GM18870 (cell line): ENCODE measurements at regions not wholly inside any gene's neighbourhood (a gene's known extent, or its start where the extent isn't known, plus 50 kb on each side); places are given as distances from the start of the nearest gene placed in this dataset.
A peak's percentile ranks its signal among the peaks of the same experiment; 100 is the strongest.
"Not testable (repeated sequence)": the region's sequence is repeated elsewhere in the genome, so short reads cannot be mapped to it uniquely, and the experiment has no call there.

Experiments
- ATAC-seq: cut with Tn5 transposase; IDR thresholded peaks from one replicate; pipeline ENCODE4 v1.9.1; 2021; ENCODE audit warnings: moderate library complexity; ENCODE audit not compliant: unreplicated experiment

DNA sequence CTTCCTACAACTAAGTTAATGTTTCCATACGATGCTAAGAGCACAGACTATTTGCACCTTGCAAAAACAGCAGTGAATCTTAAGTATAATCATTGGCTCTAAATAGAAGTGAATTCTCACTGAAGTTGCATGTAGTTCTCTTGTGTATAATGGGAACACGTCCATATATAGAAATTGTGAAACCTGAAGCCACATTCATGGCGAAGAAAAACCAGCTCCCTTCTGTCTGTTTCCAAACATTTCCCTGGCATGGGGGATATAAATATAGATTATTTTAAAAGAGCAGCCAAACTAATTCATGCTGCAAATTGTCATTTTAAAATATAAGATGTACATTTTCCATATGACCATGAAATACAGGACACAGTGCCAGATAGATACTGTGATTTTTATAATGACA is 71.1 kb downstream of the TRAM1L1 start:
- ATAC-seq = no peak

DNA sequence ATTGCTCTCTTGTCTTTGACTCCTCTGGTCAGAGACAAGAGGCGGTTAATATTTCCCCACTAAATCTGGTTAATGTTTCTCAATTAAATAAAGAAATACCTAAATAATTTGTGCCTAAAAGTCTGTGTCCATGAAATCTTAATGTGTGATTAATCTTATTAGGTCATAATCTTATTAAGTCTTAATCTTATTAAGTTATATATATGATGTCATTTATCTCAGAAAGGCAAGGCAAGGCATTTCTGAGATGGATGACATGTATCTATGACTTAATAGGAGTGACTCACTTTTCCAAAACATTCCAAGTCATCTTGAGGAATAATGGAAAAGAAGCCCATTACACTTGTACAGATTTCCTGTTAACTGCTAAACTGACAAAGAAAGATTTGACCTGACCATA is 74.7 kb downstream of the TRAM1L1 start:
- no peak for ATAC-seq

DNA sequence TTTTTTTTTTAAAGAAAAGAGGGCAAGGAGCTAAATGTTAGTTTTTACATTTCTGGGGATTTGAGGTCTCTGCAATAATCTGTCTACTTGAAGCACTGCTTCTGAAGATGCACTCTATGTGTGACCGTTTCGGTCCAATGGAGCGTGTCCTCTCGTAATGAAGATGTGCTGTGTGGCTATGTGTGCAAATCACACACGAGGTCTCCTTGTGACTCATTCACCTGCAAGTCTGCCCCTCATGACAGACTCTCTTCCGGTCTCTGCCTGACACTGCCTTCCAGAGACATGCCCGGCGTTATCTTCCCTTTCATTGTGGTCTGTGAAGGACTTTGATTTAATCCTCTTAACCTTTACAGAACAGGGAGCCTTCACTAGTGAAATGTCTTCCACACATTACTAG is 84.3 kb downstream of the TRAM1L1 start:
- ATAC-seq = peak; percentile 80

DNA sequence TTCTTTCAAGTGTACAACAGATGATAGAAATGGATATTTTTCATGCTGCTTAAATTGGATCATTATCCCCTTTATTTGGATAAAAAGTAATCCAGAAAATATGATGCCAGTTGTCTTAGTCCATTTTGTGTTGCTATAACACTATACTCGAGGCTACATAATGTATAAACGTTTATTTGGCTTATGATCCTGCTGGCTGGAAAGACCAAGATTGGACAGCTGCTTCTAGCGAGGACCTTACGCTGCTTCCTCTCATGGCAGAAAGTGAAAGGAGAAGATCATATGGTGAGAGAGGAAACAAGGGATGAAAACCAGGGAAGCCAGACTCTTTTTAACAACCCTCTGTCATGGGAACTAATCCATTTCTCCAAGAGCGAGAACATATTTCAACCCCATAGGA is 102.7 kb downstream of the TRAM1L1 start:
- no peak for ATAC-seq

DNA sequence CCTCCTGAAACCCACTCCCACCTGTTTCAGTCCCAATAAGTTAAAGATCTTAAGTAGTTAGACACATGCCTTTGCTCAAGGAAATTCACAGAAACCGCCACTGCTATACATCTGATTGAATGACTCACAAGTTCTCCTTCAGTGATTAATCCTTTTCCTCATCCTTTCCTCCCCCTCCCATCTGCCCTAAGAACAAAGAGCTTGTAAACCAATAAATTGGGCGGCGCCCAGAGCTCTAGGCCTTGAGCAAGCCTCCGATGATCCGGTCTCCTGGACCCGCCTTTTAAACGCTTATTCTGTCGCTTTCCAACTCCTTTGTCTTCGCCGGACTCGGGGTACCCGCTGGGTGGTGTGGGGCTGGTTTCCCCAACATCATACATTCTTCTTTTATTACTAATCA is 104.9 kb downstream of the TRAM1L1 start:
- not testable (repeated sequence) for ATAC-seq

DNA sequence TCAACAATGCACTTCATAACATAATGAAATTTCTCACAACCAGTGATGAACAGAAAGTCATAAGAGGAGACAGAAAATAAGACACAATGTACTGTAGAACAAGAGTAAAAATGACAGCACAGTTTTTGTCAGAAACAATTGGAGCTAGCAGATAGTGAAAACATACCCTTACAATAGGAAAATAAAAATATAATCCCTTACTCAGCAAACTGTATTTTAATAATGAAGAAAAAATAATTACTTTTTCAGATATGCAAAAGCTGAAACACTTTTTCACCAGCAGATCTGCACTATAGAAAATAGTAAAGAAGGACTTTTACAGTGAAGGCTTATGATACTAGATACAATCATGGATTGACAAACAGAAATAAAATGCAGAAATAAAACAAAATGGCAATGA is 126.3 kb downstream of the TRAM1L1 start:
- ATAC-seq = no peak

DNA sequence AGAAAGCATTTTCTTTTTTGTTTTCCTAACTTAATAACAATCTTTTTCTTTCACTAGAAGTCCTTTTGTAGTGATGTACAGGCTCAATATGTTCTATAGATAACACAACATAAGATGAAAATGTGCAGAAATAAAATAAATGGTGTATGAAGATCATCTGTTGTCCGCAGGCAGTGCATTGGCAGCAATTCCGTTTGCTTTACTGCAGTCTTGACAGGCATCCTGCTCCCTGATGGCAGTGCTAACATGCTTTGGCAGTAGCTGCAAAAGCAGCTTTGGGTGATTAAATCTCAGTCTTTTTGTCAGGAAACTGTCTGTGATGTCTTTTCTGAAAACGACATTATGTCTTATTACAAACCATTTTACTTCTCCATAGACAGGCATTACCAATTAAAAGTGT is 131.4 kb downstream of the TRAM1L1 start:
- ATAC-seq = no peak

DNA sequence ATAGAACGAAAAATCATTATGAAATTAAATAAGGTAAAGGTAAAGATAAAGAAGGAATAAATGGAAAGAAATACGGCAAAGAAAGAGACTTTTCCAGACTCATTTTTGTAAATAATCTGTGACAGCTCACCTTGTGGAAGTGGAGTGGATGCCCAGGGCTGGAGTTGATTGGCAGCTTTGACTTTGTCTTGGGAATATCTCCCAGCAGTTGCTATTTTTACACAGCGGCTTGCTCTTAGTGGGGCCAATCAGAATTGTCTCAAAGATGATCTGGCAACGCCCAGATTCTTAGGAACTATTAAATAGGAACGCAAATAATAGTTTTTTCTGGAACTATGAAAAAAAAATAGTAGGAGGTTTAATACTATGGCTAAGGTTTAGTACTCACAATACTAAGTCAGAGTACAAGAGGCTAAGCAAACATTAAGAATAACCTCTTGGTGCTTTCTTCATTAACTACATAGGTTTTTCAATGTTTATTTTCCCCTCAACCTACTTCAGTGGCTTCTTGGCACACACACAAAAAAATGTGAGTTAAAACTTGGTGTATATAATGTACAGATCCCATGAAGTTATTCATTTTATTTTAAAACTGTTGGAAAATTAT is 132.7 kb downstream of the TRAM1L1 start:
- ATAC-seq = no peak

DNA sequence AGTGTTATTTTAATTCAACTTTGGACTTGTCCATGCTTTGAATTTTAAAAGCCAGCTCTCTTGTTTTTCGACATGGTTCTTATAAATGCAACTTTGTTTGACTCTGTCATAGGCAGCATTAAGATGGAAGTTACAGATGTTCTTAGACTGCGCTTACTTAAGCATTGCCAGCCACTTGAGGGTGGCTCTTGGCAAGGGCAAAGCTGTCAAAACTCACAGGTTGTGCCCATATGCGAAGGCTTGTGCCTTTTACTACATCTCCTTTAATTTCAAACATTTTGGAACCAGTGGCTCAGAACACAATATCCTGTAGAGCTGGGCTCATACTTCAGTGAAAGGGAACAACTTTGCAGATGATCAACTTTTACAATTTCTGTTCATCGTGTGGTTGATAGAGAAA is 135.5 kb downstream of the TRAM1L1 start:
- ATAC-seq = no peak

DNA sequence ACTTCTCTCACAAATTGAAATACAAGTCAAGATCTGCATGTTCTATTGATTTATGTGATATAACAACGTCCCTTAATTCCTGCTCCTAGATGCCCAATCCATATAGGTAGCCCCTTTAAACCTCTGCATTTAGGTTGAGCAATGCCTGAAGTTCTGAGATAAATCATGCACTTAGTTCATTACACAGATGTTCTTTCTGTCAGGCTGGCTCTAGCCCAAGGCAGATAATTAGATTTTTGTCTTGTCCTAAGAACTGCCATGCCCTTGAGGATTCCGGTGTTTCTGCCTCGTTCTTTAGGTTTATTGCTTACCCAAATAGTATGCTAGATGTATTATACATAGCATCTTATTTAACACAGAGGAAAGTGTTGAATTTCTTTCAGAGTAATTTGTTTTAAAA is 143.1 kb downstream of the TRAM1L1 start:
- ATAC-seq = no peak

DNA sequence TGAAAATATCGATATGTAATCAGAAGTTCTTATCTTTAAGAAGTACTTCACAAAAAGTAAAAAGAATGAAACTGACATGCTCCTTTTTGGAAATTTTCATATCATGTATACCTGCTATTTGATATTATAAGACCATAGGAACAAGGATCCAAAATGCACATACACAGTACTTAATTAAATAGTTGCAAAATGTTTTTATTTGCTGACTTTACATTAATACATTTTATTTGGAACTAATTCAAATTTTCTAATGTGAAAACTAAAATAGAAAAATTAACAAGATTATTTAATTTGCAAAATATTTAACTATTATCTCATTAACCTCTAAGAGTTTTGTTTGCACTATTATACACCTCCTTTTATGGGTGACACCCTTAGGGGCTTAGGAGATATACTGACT is 155.0 kb downstream of the TRAM1L1 start:
- ATAC-seq = no peak

DNA sequence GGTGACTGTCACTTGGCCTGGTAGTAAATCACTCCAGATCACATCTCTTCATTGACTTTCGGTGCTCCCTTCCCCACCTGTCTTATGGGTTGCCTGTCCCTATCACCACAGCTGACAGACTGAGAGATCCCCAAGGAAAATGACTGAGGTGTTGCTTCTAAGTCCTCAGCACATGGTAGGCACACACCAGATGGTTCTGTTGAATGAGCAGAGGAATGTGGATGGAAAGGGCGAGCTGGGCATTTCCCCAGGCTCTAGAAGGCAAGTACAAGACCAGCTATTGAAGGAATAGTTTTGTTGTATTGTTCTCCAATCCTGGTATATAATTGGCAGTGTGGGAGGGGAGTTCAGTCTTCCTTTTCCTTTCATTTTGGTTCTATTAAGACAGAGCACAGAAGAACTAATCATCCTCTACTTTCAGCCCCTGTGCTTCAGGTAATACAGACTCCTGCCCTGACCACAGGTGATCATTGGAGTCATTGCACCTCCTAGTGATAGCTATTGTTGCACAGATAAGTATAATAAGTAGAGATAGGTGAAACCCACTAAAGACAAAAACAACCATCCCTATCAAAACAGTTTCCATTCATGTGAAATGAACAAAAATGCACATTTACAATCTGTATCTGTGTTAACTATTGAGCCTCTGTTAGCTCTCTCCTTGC is 158.6 kb downstream of the TRAM1L1 start:
- no peak for ATAC-seq

DNA sequence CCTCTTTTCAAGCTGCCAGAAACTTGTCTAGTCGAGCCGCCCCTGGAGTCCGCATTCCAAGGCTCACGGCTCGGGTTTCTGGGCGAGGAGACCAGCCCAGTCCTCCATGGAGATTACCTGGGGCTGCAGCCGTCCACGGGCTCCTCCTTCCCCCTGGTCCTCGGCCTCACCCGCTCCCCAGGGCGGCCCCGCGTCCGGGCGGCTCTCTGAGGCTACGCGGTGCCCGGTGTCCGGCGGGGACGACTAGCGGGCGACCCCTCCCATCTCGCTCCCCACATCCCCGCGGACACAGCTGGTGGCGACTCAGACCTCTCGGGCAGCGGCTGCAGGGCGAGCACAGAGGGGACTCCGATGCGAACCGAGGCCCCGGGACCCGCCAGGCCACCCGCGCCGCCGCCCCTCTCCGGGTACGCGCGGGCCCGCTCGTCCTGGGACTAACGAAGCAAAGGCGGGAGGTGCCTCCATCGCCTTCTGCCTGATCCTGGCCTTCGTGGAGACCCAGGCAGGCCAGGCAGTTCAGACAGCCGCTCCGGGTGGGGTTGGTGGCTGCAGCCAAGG is 159.4 kb downstream of the TRAM1L1 start:
- ATAC-seq = no peak

DNA sequence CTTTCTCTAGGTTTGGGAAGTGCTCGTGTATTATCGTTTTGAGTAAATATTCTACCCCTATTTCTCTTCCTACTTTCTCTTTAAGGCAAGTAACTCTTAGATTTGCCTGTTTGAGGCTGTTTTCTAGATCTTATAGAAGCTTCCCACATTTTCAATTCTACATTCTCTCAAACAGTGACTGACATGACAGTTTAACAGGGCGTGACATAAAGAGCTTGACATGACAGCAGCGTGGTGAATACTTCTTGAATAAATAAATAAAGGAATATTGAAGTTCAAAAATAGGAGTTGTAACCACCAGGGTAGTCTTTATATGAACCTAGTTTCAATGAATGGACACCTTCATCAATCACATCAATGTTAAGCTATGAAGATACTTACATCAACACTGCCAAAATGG is 162.0 kb downstream of the TRAM1L1 start:
- ATAC-seq = no peak

DNA sequence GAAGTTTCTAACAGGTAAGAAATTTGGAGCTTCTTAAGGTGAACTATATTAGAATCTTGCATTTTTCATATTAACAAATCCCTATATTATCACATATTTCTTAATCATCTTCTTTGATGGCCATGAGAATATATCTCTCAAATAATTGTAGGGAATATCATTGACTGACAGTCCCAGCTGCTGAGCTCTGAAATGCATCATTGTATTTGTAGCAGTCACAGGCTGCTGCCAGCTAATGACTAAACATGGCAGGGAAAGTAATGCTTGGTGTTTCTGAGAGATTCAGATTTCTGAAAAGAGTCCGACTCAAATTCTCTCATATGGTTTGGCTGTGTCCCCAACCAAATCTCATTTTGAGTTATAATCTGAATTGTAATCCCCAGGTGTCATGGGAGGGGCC is 171.9 kb downstream of the TRAM1L1 start:
- no peak for ATAC-seq

DNA sequence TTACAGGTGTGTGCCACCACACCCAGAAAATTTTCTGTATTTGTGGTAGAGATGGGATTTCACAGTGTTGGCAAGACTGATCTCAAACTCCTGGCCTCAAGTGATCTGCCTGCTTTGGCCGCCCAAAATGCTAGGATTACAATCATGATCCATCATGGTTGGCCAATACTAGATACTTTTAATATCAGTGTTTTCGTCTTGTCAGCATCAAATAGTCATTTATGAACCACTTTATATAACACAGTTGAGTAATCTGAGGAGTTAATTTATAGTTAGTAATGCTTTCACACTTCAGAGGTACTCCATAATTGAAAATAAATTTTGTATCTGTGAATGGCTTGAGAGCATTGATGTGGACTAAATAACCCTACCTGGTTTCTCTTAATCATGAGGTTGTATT is 178.6 kb downstream of the TRAM1L1 start:
- no peak for ATAC-seq

DNA sequence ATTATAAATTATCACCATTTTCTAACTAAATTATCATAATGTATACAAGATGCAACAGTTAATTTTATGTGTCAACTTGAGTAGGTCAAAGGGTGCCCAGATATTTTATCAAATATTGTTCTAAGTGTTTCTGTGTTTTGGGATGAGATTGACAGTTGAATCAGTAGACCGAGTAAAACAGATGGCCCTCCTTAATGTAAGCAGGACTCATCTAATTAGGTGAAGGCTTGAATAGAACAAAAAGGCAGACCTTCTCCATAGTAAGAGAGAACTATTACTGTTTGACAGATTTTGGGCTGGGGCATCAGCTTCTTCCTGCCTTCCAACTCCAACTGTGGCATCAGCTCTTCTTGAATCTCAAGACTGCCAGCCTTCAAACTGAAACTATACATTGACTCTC is 185.8 kb downstream of the TRAM1L1 start:
- no peak for ATAC-seq

DNA sequence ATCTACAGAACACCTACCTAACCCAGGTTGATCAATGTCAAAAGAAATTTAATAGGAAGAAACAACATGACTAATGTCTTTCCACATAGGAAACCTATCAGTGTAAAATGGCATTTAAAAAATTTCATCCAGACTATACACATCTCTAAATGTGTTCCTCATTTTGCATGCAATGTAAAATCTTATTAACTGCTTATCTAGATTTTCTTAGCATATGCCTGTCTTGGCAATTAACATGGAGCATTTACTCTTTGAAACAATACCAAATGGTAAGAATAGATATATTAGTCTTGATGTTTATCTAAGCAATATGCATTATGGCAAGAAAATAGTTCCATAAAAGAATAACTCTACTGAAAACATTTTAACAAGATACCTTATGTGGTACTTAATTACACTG is 199.8 kb downstream of the TRAM1L1 start:
- ATAC-seq = no peak

DNA sequence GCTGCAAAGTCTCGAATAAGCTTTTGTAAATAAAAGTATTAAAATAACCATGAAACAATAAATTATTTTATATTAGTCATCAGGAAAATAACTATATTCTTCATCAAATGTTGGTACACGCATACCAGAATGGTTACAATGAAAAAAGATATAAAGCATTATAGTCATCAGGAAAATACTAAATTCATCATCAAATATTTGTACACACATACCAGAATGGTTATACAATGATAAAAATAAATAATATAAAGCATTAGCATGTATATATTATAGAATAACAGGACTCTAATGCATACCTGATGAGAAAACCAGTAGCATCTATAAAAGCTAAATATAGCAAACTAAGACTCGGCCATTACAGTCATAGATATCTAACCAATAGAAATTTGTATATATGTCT is 202.9 kb downstream of the TRAM1L1 start:
- no peak for ATAC-seq

DNA sequence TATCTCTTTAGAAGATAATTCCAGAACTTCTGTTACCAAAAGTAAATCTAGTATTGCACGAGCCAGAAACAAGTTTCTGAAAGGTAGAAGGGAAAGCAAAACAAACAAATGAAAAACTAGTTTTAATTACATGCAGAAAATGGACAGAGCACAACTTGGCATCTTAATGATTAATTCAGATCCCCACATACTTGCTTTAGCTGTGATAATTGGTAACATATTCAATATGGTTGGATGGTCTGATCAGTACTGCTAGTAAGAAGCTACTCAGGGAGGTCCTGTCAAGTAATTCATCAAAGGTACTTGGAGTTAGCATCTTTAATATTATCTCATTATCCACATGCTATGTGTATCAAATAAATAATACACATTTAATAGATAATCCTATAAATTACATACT is 204.3 kb downstream of the TRAM1L1 start:
- peak; percentile 88 for ATAC-seq

DNA sequence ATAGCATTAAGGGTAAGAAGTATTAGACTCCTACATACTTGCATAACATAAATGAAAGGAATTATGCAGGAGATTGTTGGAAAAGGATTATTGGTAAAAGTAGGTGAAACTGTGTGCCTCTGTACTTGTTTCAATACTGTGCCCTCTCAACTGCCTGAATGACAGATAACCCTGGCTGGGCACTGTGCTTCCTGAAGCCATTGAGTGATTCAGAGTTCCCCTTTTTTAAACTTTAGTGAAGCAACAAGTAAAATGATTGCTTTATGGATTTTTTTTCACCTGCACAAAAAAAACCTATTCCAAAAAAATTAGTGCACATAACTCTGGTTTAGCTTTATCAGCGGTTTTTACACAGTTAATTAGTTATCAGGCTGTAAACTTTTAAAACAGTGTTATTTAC is 204.8 kb downstream of the TRAM1L1 start:
- peak; percentile 47 for ATAC-seq

DNA sequence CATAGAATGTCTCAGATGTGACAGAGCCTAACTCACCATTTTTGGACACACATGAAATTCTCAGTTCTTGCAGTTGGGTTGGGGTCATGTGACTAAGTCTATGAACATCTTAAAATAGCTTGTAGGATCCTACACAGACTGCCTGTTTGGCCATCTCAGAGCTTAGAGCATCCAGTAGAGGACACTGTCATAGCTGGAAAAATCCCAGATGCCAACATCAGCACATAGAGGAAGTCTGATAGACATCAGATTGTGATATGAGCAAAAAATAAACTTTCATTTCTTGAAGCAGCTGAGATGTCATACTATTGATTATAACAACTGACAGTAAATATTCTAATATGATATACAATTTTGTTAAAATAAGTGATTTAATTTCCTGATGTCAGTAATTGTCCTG is 207.1 kb downstream of the TRAM1L1 start:
- ATAC-seq = no peak

DNA sequence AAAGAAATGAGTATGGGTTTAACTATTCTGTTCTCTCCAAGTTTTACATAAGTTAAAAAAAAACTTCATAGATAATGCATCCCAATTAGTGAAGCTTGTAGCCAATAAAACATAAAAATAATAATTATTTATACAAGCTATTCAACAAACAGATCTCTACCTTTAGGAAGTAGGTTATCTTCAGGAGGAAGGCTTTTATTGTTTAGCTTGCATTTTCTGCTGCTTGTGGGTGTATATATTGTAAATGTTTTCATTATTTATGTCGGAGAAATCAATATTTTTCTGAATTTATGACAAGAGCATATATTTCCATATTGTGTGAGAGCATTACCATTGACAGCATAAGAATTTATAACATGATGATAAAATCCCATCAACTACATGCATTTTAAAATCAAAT is 208.3 kb downstream of the TRAM1L1 start:
- ATAC-seq = no peak
